Neural progenitor cell (in vitro differentiated cells): ENCODE measurements at regions not wholly inside any gene's neighbourhood (a gene's known extent, or its start where the extent isn't known, plus 50 kb on each side); places are given as distances from the start of the nearest gene placed in this dataset.

Experiments
- DNase-seq: peaks from one replicate; pipeline ENCODE4 v3.0.0-alpha.2; 2016; ENCODE audit warnings: low spot score
- H2AFZ ChIP-seq: fragments of 200-600 bp; sonication (generic); replicated peaks from 2 replicates; pipeline ENCODE4 v1.6.1; 2016; ENCODE audit warnings: antibody characterized with exemption
- H3F3A ChIP-seq: fragments of 200-600 bp; sonication (generic); 2 replicates; pipeline ENCODE4 v1.6.1; 2016; ENCODE audit warnings: antibody characterized with exemption, low read depth
- H3K27ac ChIP-seq: fragments of 200-600 bp; sonication (generic); 2 replicates; pipeline ENCODE4 v1.5.1; 2016; ENCODE audit warnings: mild to moderate bottlenecking
- H3K27me3 ChIP-seq: fragments of 200-600 bp; sonication (generic); 2 replicates; pipeline ENCODE4 v1.6.1; 2016; ENCODE audit warnings: mild to moderate bottlenecking, moderate library complexity
- H3K36me3 ChIP-seq: fragments of 200-600 bp; sonication (generic); 2 replicates; pipeline ENCODE4 v1.5.1; 2016
- H3K4me1 ChIP-seq: fragments of 200-600 bp; sonication (generic); 2 replicates; pipeline ENCODE4 v1.6.1; 2016; ENCODE audit warnings: mixed run types
- H3K4me2 ChIP-seq: fragments of 200-600 bp; sonication (generic); 2 replicates; pipeline ENCODE4 v1.6.1; 2016
- H3K4me3 ChIP-seq: fragments of 200-600 bp; sonication (generic); 2 replicates; pipeline ENCODE4 v1.5.1; 2016
- H3K79me2 ChIP-seq: fragments of 200-600 bp; sonication (generic); 2 replicates; pipeline ENCODE4 v1.6.1; 2016; ENCODE audit warnings: low read depth
- H3K9ac ChIP-seq: fragments of 200-600 bp; sonication (generic); 2 replicates; pipeline ENCODE4 v1.6.1; 2016
- H3K9me3 ChIP-seq: fragments of 200-600 bp; sonication (generic); 2 replicates; pipeline ENCODE4 v1.5.1; 2016; ENCODE audit warnings: low read depth
- H4K20me1 ChIP-seq: fragments of 200-600 bp; sonication (generic); 2 replicates; pipeline ENCODE4 v1.6.1; 2016; ENCODE audit warnings: low read depth
- H3K27ac Mint-ChIP-seq: 3 replicates; pipeline ENCODE4 v1.8.0; 2021; ENCODE audit warnings: mixed read lengths
- H3K27me3 Mint-ChIP-seq: 2 replicates; pipeline ENCODE4 v1.8.0; 2022; ENCODE audit warnings: low read depth, mild to moderate bottlenecking, inconsistent platforms, moderate library complexity, mixed read lengths; ENCODE audit not compliant: insufficient read depth
- H3K36me3 Mint-ChIP-seq: 3 replicates; pipeline ENCODE4 v1.8.0; 2021; ENCODE audit warnings: mixed read lengths
- H3K4me1 Mint-ChIP-seq: 3 replicates; pipeline ENCODE4 v1.8.0; 2021; ENCODE audit warnings: mixed read lengths
- H3K4me3 Mint-ChIP-seq: 3 replicates; pipeline ENCODE4 v1.8.0; 2021; ENCODE audit warnings: mild to moderate bottlenecking, moderate library complexity, mixed read lengths
- H3K9me3 Mint-ChIP-seq: 3 replicates; pipeline ENCODE4 v1.8.0; 2020; ENCODE audit warnings: mixed read lengths
- CTCF ChIP-seq: fragments of 200-600 bp; sonication (generic); IDR thresholded peaks from 2 replicates; pipeline ENCODE4 v1.5.1; 2017; ENCODE audit warnings: antibody characterized with exemption, mild to moderate bottlenecking
- EZH2 ChIP-seq: fragments of 200-600 bp; sonication (generic); IDR thresholded peaks from 2 replicates; pipeline ENCODE4 v1.6.1; 2017; ENCODE audit warnings: antibody characterized with exemption, mild to moderate bottlenecking, moderate library complexity
- EZH2phosphoT487 ChIP-seq: fragments of 200-600 bp; sonication (generic); IDR thresholded peaks from 2 replicates; pipeline ENCODE4 v1.6.1; 2017; ENCODE audit warnings: antibody characterized with exemption

GRCh38 chr2:192579965-192580700 lies 385.4 kb upstream of the TMEFF2 start:
- Histone ChIP-seq H3K27ac (no peak overlapping the region), H2AFZ (no peak overlapping the region), H3K27me3 (no peaks in the 10 kb centered on the region), H3F3A (no peaks in the 10 kb centered on the region), H3K4me2 (no peak overlapping the region), H3K9me3 (no peaks in the 10 kb centered on the region), H4K20me1 (no peaks in the 10 kb centered on the region), H3K4me1 (no peaks in the 10 kb centered on the region), H3K9ac (no peak overlapping the region), H3K36me3 (no peaks in the 10 kb centered on the region), H3K4me3 (no peak overlapping the region), H3K79me2 (no peaks in the 10 kb centered on the region)
- no peaks in the 10 kb centered on the region for H3K9me3 Mint-ChIP-seq
- TF ChIP-seq EZH2phosphoT487 (no peak), EZH2 (no peak), CTCF (no peak)
- H3K36me3 Mint-ChIP-seq = no peaks in the 10 kb centered on the region
- H3K27ac Mint-ChIP-seq = no peak overlapping the region
- H3K27me3 Mint-ChIP-seq = no peaks in the 10 kb centered on the region
- no peaks in the 10 kb centered on the region for H3K4me1 Mint-ChIP-seq
- no peak overlapping the region for H3K4me3 Mint-ChIP-seq
- no peak for DNase-seq

- TF ChIP-seq EZH2 = no peak
- no peak for TF ChIP-seq CTCF
- no peak for TF ChIP-seq EZH2phosphoT487
- peaks cover under 1% of the 10 kb centered on the region for H3K27me3 Mint-ChIP-seq
- no peaks in the 10 kb centered on the region for H3K9me3 ChIP-seq
- no peaks in the 10 kb centered on the region for H3K27me3 ChIP-seq
- H3K4me1 ChIP-seq = no peaks in the 10 kb centered on the region
- no peak overlapping the region for H3K4me2 ChIP-seq
- H3K79me2 ChIP-seq = no peaks in the 10 kb centered on the region
- H3K4me3 Mint-ChIP-seq = no peak overlapping the region
- H3K4me3 ChIP-seq = no peak overlapping the region
- H3F3A ChIP-seq = no peaks in the 10 kb centered on the region
- H4K20me1 ChIP-seq = no peaks in the 10 kb centered on the region
- no peaks in the 10 kb centered on the region for H3K4me1 Mint-ChIP-seq
- no peak overlapping the region for H2AFZ ChIP-seq
- H3K36me3 ChIP-seq = no peaks in the 10 kb centered on the region
- DNase-seq = no peak
- no peaks in the 10 kb centered on the region for H3K9me3 Mint-ChIP-seq
- H3K27ac Mint-ChIP-seq = no peak overlapping the region
- no peak overlapping the region for H3K27ac ChIP-seq
- no peak overlapping the region for H3K9ac ChIP-seq
- H3K36me3 Mint-ChIP-seq = no peaks in the 10 kb centered on the region
Observed at GRCh38 chr2:192578780-192579179, 384.0 kb upstream of the TMEFF2 start.

- H3K4me1 ChIP-seq = no peaks in the 10 kb centered on the region
- H3K9me3 Mint-ChIP-seq = no peaks in the 10 kb centered on the region
Observed at GRCh38 chr2:192577706-192578105, 383.0 kb upstream of the TMEFF2 start.

More at GRCh38 chr2:192577706-192578105, 383.0 kb upstream of the TMEFF2 start:
- no peaks in the 10 kb centered on the region for H3K9me3 ChIP-seq
- TF ChIP-seq EZH2 (no peak), EZH2phosphoT487 (no peak), CTCF (no peak)
- H3K4me3 Mint-ChIP-seq = no peak overlapping the region
- H3K27ac Mint-ChIP-seq = no peak overlapping the region
- H3K4me1 Mint-ChIP-seq = no peaks in the 10 kb centered on the region
- H3K9ac ChIP-seq = no peak overlapping the region
- no peak overlapping the region for H3K4me2 ChIP-seq
- H3K4me3 ChIP-seq = no peak overlapping the region
- no peaks in the 10 kb centered on the region for H3K36me3 Mint-ChIP-seq
- H4K20me1 ChIP-seq = no peaks in the 10 kb centered on the region
- no peaks in the 10 kb centered on the region for H3K27me3 ChIP-seq
- H3K27ac ChIP-seq = no peak overlapping the region
- H3K36me3 ChIP-seq = no peaks in the 10 kb centered on the region
- H3K79me2 ChIP-seq = no peaks in the 10 kb centered on the region
- DNase-seq = no peak
- H3F3A ChIP-seq = no peaks in the 10 kb centered on the region
- H3K27me3 Mint-ChIP-seq = peaks cover 2% of the 10 kb centered on the region
- no peak overlapping the region for H2AFZ ChIP-seq
